NT2/D1 (cell line): ENCODE measurements at regions not wholly inside any gene's neighbourhood (a gene's known extent, or its start where the extent isn't known, plus 50 kb on each side); places are given as distances from the start of the nearest gene placed in this dataset.

Experiments used
- DNase-seq: peaks from one replicate; pipeline ENCODE4 v3.0.0-alpha.2; 2011; ENCODE audit warnings: low read depth, low spot score
- H3K27me3 ChIP-seq: 2 replicates; pipeline ENCODE4 v1.6.0; 2011; ENCODE audit warnings: mild to moderate bottlenecking; ENCODE audit not compliant: insufficient read length, insufficient read depth
- H3K36me3 ChIP-seq: 2 replicates; pipeline ENCODE4 v1.6.1; 2011; ENCODE audit warnings: mild to moderate bottlenecking, low read length, mixed read lengths; ENCODE audit not compliant: insufficient read depth, insufficient read length
- H3K4me1 ChIP-seq: 2 replicates; pipeline ENCODE4 v1.5.1; 2011; ENCODE audit not compliant: insufficient read depth, insufficient read length
- H3K4me3 ChIP-seq: 2 replicates; pipeline ENCODE4 v1.5.1; 2011; ENCODE audit warnings: low read depth; ENCODE audit not compliant: insufficient read length
- H3K9ac ChIP-seq: 2 replicates; pipeline ENCODE4 v1.6.0; 2011; ENCODE audit warnings: low read depth; ENCODE audit not compliant: insufficient read length
- H3K9me3 ChIP-seq: 2 replicates; pipeline ENCODE4 v1.5.1; 2011; ENCODE audit warnings: mild to moderate bottlenecking, low read length; ENCODE audit not compliant: insufficient read depth
- SUZ12 ChIP-seq: IDR thresholded peaks from 2 replicates; pipeline ENCODE4 v1.6.1; 2011; ENCODE audit not compliant: insufficient read length, insufficient read depth; ENCODE audit errors: extremely low read depth
- YY1 ChIP-seq: IDR thresholded peaks from 2 replicates; pipeline ENCODE4 v1.6.1; 2011; ENCODE audit not compliant: insufficient read length, insufficient read depth
- ZNF274 ChIP-seq: IDR thresholded peaks from 2 replicates; pipeline ENCODE4 v1.6.1; 2011; ENCODE audit warnings: mild to moderate bottlenecking, low read depth, low read length

GRCh38 chr4:71978210-71978835, 53.5 kb upstream of the NPFFR2 start:
- Histone ChIP-seq H3K4me1 (no peaks in the 10 kb centered on the region), H3K9ac (no peak overlapping the region), H3K4me3 (no peak overlapping the region), H3K9me3 (no peaks in the 10 kb centered on the region), H3K27me3 (no peaks in the 10 kb centered on the region), H3K36me3 (no peaks in the 10 kb centered on the region)
- TF ChIP-seq ZNF274 (no peak), SUZ12 (no peak), YY1 (no peak)
- no peak for DNase-seq

GRCh38 chr4:71980976-71981375, 50.8 kb upstream of the NPFFR2 start:
- no peak for DNase-seq
- no peaks in the 10 kb centered on the region for H3K9me3 ChIP-seq
- TF ChIP-seq ZNF274, result no peak
- TF ChIP-seq SUZ12, result no peak
- TF ChIP-seq YY1, result no peak
- H3K27me3 ChIP-seq, result no peaks in the 10 kb centered on the region
- no peak overlapping the region for H3K4me3 ChIP-seq
- H3K9ac ChIP-seq, result no peak overlapping the region
- no peaks in the 10 kb centered on the region for H3K36me3 ChIP-seq
- H3K4me1 ChIP-seq, result no peaks in the 10 kb centered on the region
